PC-9 (cell line): ENCODE measurements at regions not wholly inside any gene's neighbourhood (a gene's known extent, or its start where the extent isn't known, plus 50 kb on each side); places are given as distances from the start of the nearest gene placed in this dataset.
"Not testable (repeated sequence)": the region's sequence is repeated elsewhere in the genome, so short reads cannot be mapped to it uniquely, and the experiment has no call there.

Experiments
- BruUV-seq: library from RNA; stranded (reverse); fragments of 400-500 nt; replicated peaks from 2 replicates; lab custom pipeline; 2021; lab: Mats Ljungman, UMichigan
- CTCF ChIA-PET: fragments of 300-600 bp; sonication (Branson Sonifier 250); formaldehyde crosslinking; loops from one replicate; lab custom pipeline; 2022; ENCODE audit warnings: antibody characterized with exemption; lab: Charles Lee
- POLR2A ChIA-PET: fragments of 300-600 bp; sonication (Branson Sonifier 250); formaldehyde crosslinking; loops from one replicate; lab custom pipeline; 2022; ENCODE audit warnings: antibody characterized with exemption; ENCODE audit not compliant: unreplicated experiment; lab: Charles Lee
- DNase-seq, 2 experiments: peaks; one replicate each; pipeline versions ENCODE4 v3.0.0 to v3.0.0-alpha.2; 2015 to 2022; ENCODE audit warnings: mixed read lengths in 1 of 2
- H2AFZ ChIP-seq: fragments of 200-600 bp; sonication (generic); 2 replicates; pipeline ENCODE4 v1.8.1; 2017; ENCODE audit warnings: antibody characterized with exemption
- H3F3A ChIP-seq: fragments of 200-600 bp; sonication (generic); 2 replicates; pipeline ENCODE4 v1.8.1; 2017; ENCODE audit warnings: antibody characterized with exemption, mild to moderate bottlenecking, low read depth; ENCODE audit not compliant: insufficient read depth
- H3K27ac ChIP-seq: fragments of 200-600 bp; sonication (generic); 2 replicates; pipeline ENCODE4 v1.6.1; 2016; ENCODE audit warnings: mixed run types
- H3K27me3 ChIP-seq: fragments of 200-600 bp; sonication (generic); 2 replicates; pipeline ENCODE4 v1.6.1; 2016; ENCODE audit warnings: low read depth, mixed run types; ENCODE audit not compliant: insufficient read depth
- H3K36me3 ChIP-seq: fragments of 200-600 bp; sonication (generic); 2 replicates; pipeline ENCODE4 v1.6.1; 2016; ENCODE audit warnings: low read depth, mixed run types
- H3K4me1 ChIP-seq: fragments of 200-600 bp; sonication (generic); replicated peaks from 2 replicates; pipeline ENCODE4 v1.6.1; 2016; ENCODE audit warnings: mixed run types; ENCODE audit not compliant: insufficient read depth
- H3K4me2 ChIP-seq: fragments of 200-600 bp; sonication (generic); 2 replicates; pipeline ENCODE4 v1.6.1; 2017; ENCODE audit warnings: mixed run types
- H3K4me3 ChIP-seq: fragments of 200-600 bp; sonication (generic); 2 replicates; pipeline ENCODE4 v1.6.1; 2016; ENCODE audit warnings: mixed run types
- H3K79me2 ChIP-seq: fragments of 200-600 bp; sonication (generic); 2 replicates; pipeline ENCODE4 v1.6.1; 2017; ENCODE audit warnings: low read depth, mixed run types
- H3K9me2 ChIP-seq: fragments of 200-600 bp; sonication (generic); 2 replicates; pipeline ENCODE4 v1.8.1; 2017; ENCODE audit warnings: mild to moderate bottlenecking; ENCODE audit not compliant: insufficient read depth
- H3K9me3 ChIP-seq: fragments of 200-600 bp; sonication (generic); 2 replicates; pipeline ENCODE4 v1.8.1; 2016; ENCODE audit warnings: low read depth; ENCODE audit not compliant: insufficient read depth
- H4K20me1 ChIP-seq: fragments of 200-600 bp; sonication (generic); 2 replicates; pipeline ENCODE4 v1.8.1; 2017; ENCODE audit not compliant: insufficient read depth
- CTCF ChIP-seq: fragments of 200-600 bp; sonication (generic); conservative IDR thresholded peaks from 2 replicates; pipeline ENCODE4 v1.6.1; 2017; ENCODE audit warnings: mixed run types, antibody characterized with exemption, mild to moderate bottlenecking, moderate library complexity
- EZH2 ChIP-seq: fragments of 200-600 bp; sonication (generic); IDR thresholded peaks from 2 replicates; pipeline ENCODE4 v1.8.0; 2017; ENCODE audit warnings: antibody characterized with exemption, low read depth
- intact Hi-C: fragments of 100-400 bp; cut with micrococcal nuclease; formaldehyde crosslinking; loops from one replicate; pipeline ENCODE4 v1.10.0; 2022; ENCODE audit not compliant: unreplicated experiment

GRCh38 chrX:113793563-113793962 lies 790.3 kb upstream of the HTR2C start:
- no peaks in the 10 kb centered on the region for H3K4me1 ChIP-seq
- DNase-seq: no peak
- H4K20me1 ChIP-seq: no peaks in the 10 kb centered on the region
- CTCF ChIA-PET: no interaction called here
- no TSS peak for BruUV-seq
- no peaks in the 10 kb centered on the region for H3K9me3 ChIP-seq
- no peaks in the 10 kb centered on the region for H3K27me3 ChIP-seq
- no peak overlapping the region for H2AFZ ChIP-seq
- H3K4me3 ChIP-seq: no peak overlapping the region
- POLR2A ChIA-PET: no interaction called here
- no peaks in the 10 kb centered on the region for H3K9me2 ChIP-seq
- intact Hi-C loops: no loop called here
- H3F3A ChIP-seq: no peaks in the 10 kb centered on the region
- no peak overlapping the region for H3K4me2 ChIP-seq
- H3K27ac ChIP-seq: no peak overlapping the region
- TF ChIP-seq EZH2 (no peak), CTCF (no peak)
- H3K36me3 ChIP-seq: no peaks in the 10 kb centered on the region
- no peaks in the 10 kb centered on the region for H3K79me2 ChIP-seq

- Histone ChIP-seq H3K27ac (no peak overlapping the region), H3F3A (no peaks in the 10 kb centered on the region), H3K4me2 (no peak overlapping the region), H3K9me3 (no peaks in the 10 kb centered on the region), H3K4me3 (no peak overlapping the region), H3K9me2 (no peaks in the 10 kb centered on the region), H3K36me3 (no peaks in the 10 kb centered on the region), H3K79me2 (no peaks in the 10 kb centered on the region), H3K4me1 (no peaks in the 10 kb centered on the region), H2AFZ (no peak overlapping the region), H4K20me1 (no peaks in the 10 kb centered on the region), H3K27me3 (no peaks in the 10 kb centered on the region)
- ChIA-PET CTCF (no interaction called here), POLR2A (no interaction called here)
- TF ChIP-seq CTCF: no peak
- no peak for TF ChIP-seq EZH2
- BruUV-seq: no TSS peak
- intact Hi-C loops: no loop called here
- DNase-seq: no peak
These were observed 792.9 kb upstream of the HTR2C start for GRCh38 chrX:113790987-113791386.

- H3K27me3 ChIP-seq, H4K20me1 ChIP-seq, BruUV-seq, DNase-seq, intact Hi-C loops, H3K36me3 ChIP-seq, H3K9me2 ChIP-seq, H3K27ac ChIP-seq, H3K4me3 ChIP-seq, H3K9me3 ChIP-seq, H3K79me2 ChIP-seq, CTCF ChIA-PET, H2AFZ ChIP-seq, POLR2A ChIA-PET, H3K4me1 ChIP-seq, H3F3A ChIP-seq, H3K4me2 ChIP-seq: not testable (repeated sequence)
These were observed 799.1 kb upstream of the HTR2C start for GRCh38 chrX:113784754-113785153.

GRCh38 chrX:113770806-113771205 lies 813.1 kb upstream of the HTR2C start:
- Histone ChIP-seq H3K36me3 (no peaks in the 10 kb centered on the region), H3K4me1 (no peaks in the 10 kb centered on the region), H2AFZ (no peak overlapping the region), H3F3A (no peaks in the 10 kb centered on the region), H3K4me2 (no peak overlapping the region), H3K4me3 (no peak overlapping the region), H3K9me3 (no peaks in the 10 kb centered on the region), H3K27me3 (no peaks in the 10 kb centered on the region), H3K27ac (no peak overlapping the region), H4K20me1 (no peaks in the 10 kb centered on the region), H3K9me2 (no peaks in the 10 kb centered on the region), H3K79me2 (no peaks in the 10 kb centered on the region)
- CTCF ChIA-PET: no interaction called here
- TF ChIP-seq EZH2: no peak
- TF ChIP-seq CTCF: no peak
- no peak for DNase-seq
- no TSS peak for BruUV-seq
- intact Hi-C loops: no loop called here
- POLR2A ChIA-PET: no interaction called here
